Fibroblast of pulmonary artery (primary cell): ENCODE measurements at regions not wholly inside any gene's neighbourhood (a gene's known extent, or its start where the extent isn't known, plus 50 kb on each side); places are given as distances from the start of the nearest gene placed in this dataset.
"Not testable (repeated sequence)": the region's sequence is repeated elsewhere in the genome, so short reads cannot be mapped to it uniquely, and the experiment has no call there.

Experiments used
- DNase-seq: peaks from one replicate; pipeline ENCODE4 v3.0.0-alpha.2; 2010; ENCODE audit warnings: low read depth
- H3K4me3 ChIP-seq: replicated peaks from 2 replicates; pipeline ENCODE4 v1.5.1; 2011; ENCODE audit warnings: low read depth, mild to moderate bottlenecking, control low read depth, low read length, moderate library complexity
- CTCF ChIP-seq: IDR thresholded peaks from 2 replicates; pipeline ENCODE4 v1.5.1; 2011; ENCODE audit warnings: mild to moderate bottlenecking, control low read depth, low read length, inconsistent platforms; ENCODE audit errors: missing control alignments

DNA sequence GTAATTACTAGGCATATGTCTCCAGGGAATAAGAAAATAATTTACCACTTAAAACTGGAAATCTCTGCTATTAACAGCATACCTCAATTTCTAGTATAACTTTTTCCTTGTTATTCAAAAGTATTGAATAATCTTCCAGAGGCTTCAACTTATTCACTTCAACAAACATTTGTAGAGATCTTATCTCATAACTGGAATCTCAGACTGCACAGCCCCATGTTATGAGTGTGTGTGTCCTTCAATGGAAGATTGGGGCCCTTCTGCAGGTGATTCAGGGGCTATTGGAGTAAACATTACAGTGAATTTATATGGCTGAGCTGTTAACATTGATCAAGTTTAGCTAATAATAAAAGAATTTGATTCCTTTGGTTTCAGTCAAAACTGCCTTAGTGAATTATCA, 946.1 kb downstream of the TTLL7 start:
- TF ChIP-seq CTCF: no peak

DNA sequence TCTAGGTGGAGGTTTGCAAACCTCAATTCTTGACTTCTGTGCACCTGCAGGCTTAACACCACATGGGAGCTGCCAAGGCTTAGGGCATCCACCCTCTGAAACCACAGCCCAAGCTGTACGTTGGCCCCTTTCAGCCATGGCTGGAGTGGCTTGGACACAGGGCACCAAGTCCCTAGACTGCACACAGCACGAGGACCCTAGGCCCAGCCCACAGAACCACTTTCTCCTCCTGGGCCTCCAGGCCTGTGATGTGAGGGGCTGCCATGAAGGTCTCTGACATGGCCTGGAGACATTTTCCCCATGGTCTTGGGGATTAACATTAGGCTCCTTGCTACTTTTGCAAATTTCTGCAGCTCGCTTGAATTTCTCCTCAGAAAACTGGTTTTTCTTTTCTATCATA, 947.9 kb downstream of the TTLL7 start:
- H3K4me3 ChIP-seq, DNase-seq: not testable (repeated sequence)

More for the DNA sequence above, 946.1 kb downstream of the TTLL7 start:
- H3K4me3 ChIP-seq: no peak overlapping the region
- DNase-seq: no peak

GRCh38 chr1:83043244-83043643, 955.7 kb downstream of the TTLL7 start:
- no peak for TF ChIP-seq CTCF
- no peak overlapping the region for H3K4me3 ChIP-seq
- DNase-seq: no peak

GRCh38 chr1:83039091-83039490, 959.8 kb downstream of the TTLL7 start:
- DNase-seq: not testable (repeated sequence)

DNA sequence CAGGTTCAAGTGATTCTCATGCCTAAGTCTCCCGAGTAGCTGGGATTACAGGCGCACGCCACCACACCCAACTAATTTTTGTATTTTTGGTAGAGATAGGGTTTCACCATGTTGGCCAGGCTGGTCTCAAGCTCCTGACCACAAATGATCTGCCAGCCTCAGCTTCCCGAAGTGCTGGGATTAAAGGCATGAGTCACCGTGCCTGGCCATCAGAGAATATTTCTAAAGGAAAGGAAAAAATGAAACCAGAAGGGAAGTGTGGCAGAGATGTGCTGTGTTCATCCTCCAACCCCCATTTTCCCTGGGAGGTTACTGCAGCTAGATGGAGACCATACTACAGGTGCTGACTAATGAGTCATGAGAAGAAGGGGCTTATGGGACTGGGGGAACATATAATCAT, 964.1 kb downstream of the TTLL7 start:
- no peak for DNase-seq
- no peak for TF ChIP-seq CTCF
- no peak overlapping the region for H3K4me3 ChIP-seq

More at GRCh38 chr1:83039091-83039490, 959.8 kb downstream of the TTLL7 start:
- H3K4me3 ChIP-seq: not testable (repeated sequence)

GRCh38 chr1:83033682-83034081, 965.2 kb downstream of the TTLL7 start:
- peak; percentile 11 for DNase-seq
- H3K4me3 ChIP-seq: no peak overlapping the region
- TF ChIP-seq CTCF: no peak

GRCh38 chr1:83029916-83030315, 969.0 kb downstream of the TTLL7 start:
- no peak overlapping the region for H3K4me3 ChIP-seq
- DNase-seq: peak; percentile 8
- no peak for TF ChIP-seq CTCF

DNA sequence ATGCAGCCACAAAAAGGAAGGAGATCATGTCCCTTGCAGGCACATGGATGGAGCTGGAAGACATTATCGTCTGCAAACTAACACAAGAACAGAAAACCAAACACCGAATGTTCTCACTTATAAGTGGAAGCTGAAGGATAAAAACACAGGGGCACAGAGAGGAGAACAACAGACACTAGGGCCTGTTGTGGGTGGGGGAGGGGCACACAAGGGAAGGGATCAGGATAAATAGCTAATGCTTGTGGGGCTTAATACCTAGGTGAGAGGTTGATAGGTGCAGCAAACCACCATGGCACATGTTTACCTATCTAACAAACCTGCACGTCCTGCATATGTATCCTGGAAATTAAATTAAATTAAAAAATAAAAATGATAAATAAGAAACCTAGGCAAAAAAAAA, 969.9 kb downstream of the TTLL7 start:
- DNase-seq: no peak
- no peak for TF ChIP-seq CTCF
- no peak overlapping the region for H3K4me3 ChIP-seq
